Uterus (tissue), 3 donors: ENCODE measurements at regions not wholly inside any gene's neighbourhood (a gene's known extent, or its start where the extent isn't known, plus 50 kb on each side); places are given as distances from the start of the nearest gene placed in this dataset.

Experiments used
- DNase-seq, 2 donors: peaks; one replicate each; pipeline ENCODE4 v3.0.0-alpha.2; 2019 to 2020
- H3K27ac ChIP-seq, 2 donors: fragments of 200-600 bp; sonication (generic); 1 replicate in 1 of 2; 2 replicates in 1 of 2; pipeline ENCODE4 v1.5.1; 2016 to 2018
- H3K27me3 ChIP-seq, 2 donors: fragments of 200-600 bp; sonication (generic); one replicate each; pipeline ENCODE4 v1.5.1; 2018 to 2019; ENCODE audit warnings: control low read depth in 1 of 2
- H3K36me3 ChIP-seq, 2 donors: fragments of 200-600 bp; sonication (generic); one replicate each; pipeline ENCODE4 v1.5.1; 2019; ENCODE audit warnings: control low read depth in 1 of 2
- H3K4me1 ChIP-seq, 2 donors: fragments of 200-600 bp; sonication (generic); one replicate each; pipeline ENCODE4 v1.5.1; 2018 to 2019; ENCODE audit warnings: control low read depth in 1 of 2
- H3K4me3 ChIP-seq, 2 donors: fragments of 200-600 bp; sonication (generic); 1 replicate in 1 of 2; 2 replicates in 1 of 2; pipeline ENCODE4 v1.5.1; 2018 to 2019; ENCODE audit warnings: mild to moderate bottlenecking in 1 of 2
- H3K9me3 ChIP-seq, 2 donors: fragments of 200-600 bp; sonication (generic); one replicate each; pipeline ENCODE4 v1.5.1; 2019; ENCODE audit warnings: control low read depth in 1 of 2
- CTCF ChIP-seq, 4 experiments: fragments of 200-600 bp in 2 of 4; fragments of 450-650 bp in 2 of 4; sonication (generic) in 2 of 4; IDR thresholded peaks; one replicate each; pipeline ENCODE4 v1.5.1; 2016 to 2019; ENCODE audit warnings: antibody characterized with exemption in 4 of 4, mild to moderate bottlenecking in 2 of 4, moderate library complexity in 1 of 4
- POLR2A ChIP-seq, 2 donors: fragments of 450-650 bp; IDR thresholded peaks; one replicate each; pipeline ENCODE4 v1.6.1; 2016; ENCODE audit warnings: antibody characterized with exemption in 2 of 2, mild to moderate bottlenecking in 1 of 2, moderate library complexity in 1 of 2
- intact Hi-C: fragments of 100-400 bp; cut with DNase I; formaldehyde crosslinking; loops from one replicate; pipeline ENCODE4 v1.15.1; 2023; ENCODE audit warnings: low total_unique reads
- donor health status: DM: yes; HTN: yes; CAD: no.

- Histone ChIP-seq H3K4me1 (no peaks in the 10 kb centered on the region), H3K9me3 (no peaks in the 10 kb centered on the region), H3K36me3 (no peaks in the 10 kb centered on the region), H3K27me3 (no peaks in the 10 kb centered on the region), H3K27ac (no peak overlapping the region), H3K4me3 (no peak overlapping the region)
- TF ChIP-seq CTCF (IDR thresholded peaks at IDR 0.05), result no peak
- TF ChIP-seq POLR2A (IDR thresholded peaks at IDR 0.05), result no peak
- no peak for DNase-seq
- intact Hi-C loops, result no loop called here
These were observed 862.5 kb downstream of the TBC1D22A start for GRCh38 chr22:47625013-47625385.

GRCh38 chr22:47624252-47625012 lies 862.0 kb downstream of the TBC1D22A start:
- no peaks in the 10 kb centered on the region for H3K9me3 ChIP-seq
- no peak for TF ChIP-seq CTCF (IDR thresholded peaks at IDR 0.05)
- no peak for TF ChIP-seq POLR2A (IDR thresholded peaks at IDR 0.05)
- intact Hi-C loops, result no loop called here
- H3K4me3 ChIP-seq, result no peak overlapping the region
- H3K27ac ChIP-seq, result no peak overlapping the region
- H3K36me3 ChIP-seq, result no peaks in the 10 kb centered on the region
- H3K27me3 ChIP-seq, result no peaks in the 10 kb centered on the region
- no peak for DNase-seq
- no peaks in the 10 kb centered on the region for H3K4me1 ChIP-seq

- Histone ChIP-seq H3K4me3 (no peak overlapping the region), H3K36me3 (no peaks in the 10 kb centered on the region), H3K9me3 (no peaks in the 10 kb centered on the region), H3K4me1 (no peaks in the 10 kb centered on the region), H3K27me3 (no peaks in the 10 kb centered on the region), H3K27ac (no peak overlapping the region)
- no peak for TF ChIP-seq POLR2A (IDR thresholded peaks at IDR 0.05)
- TF ChIP-seq CTCF (IDR thresholded peaks at IDR 0.05), result no peak
- intact Hi-C loops, result no loop called here
- no peak for DNase-seq
These were observed 861.3 kb downstream of the TBC1D22A start for GRCh38 chr22:47623763-47624148.

GRCh38 chr22:47623066-47623762 lies 860.8 kb downstream of the TBC1D22A start:
- Histone ChIP-seq H3K36me3 (no peaks in the 10 kb centered on the region), H3K9me3 (no peaks in the 10 kb centered on the region), H3K27me3 (no peaks in the 10 kb centered on the region), H3K4me3 (no peak overlapping the region), H3K4me1 (no peaks in the 10 kb centered on the region), H3K27ac (no peak overlapping the region)
- TF ChIP-seq POLR2A (IDR thresholded peaks at IDR 0.05), result no peak
- TF ChIP-seq CTCF (IDR thresholded peaks at IDR 0.05), result no peak
- intact Hi-C loops, result no loop called here
- DNase-seq, result no peak

GRCh38 chr22:47622541-47622940 lies 860.1 kb downstream of the TBC1D22A start:
- intact Hi-C loops, result no loop called here
- TF ChIP-seq POLR2A (IDR thresholded peaks at IDR 0.05), result no peak
- TF ChIP-seq CTCF (IDR thresholded peaks at IDR 0.05), result no peak
- H3K4me1 ChIP-seq, result no peaks in the 10 kb centered on the region
- H3K27me3 ChIP-seq, result no peaks in the 10 kb centered on the region
- no peaks in the 10 kb centered on the region for H3K36me3 ChIP-seq
- H3K9me3 ChIP-seq, result no peaks in the 10 kb centered on the region
- DNase-seq, result no peak
- no peak overlapping the region for H3K27ac ChIP-seq
- no peak overlapping the region for H3K4me3 ChIP-seq
